MG63 (cell line): ENCODE measurements at regions not wholly inside any gene's neighbourhood (a gene's known extent, or its start where the extent isn't known, plus 50 kb on each side); places are given as distances from the start of the nearest gene placed in this dataset.
"Not testable (repeated sequence)": the region's sequence is repeated elsewhere in the genome, so short reads cannot be mapped to it uniquely, and the experiment has no call there.

Experiments used
- DNase-seq: peaks from one replicate; pipeline ENCODE4 v3.0.0-alpha.2; 2020
- H3K27me3 ChIP-seq: fragments of 250-450 bp; sonication (Bioruptor Pico); 2 replicates; pipeline ENCODE4 v1.5.1; 2020; ENCODE audit warnings: mild to moderate bottlenecking, moderate library complexity
- H3K36me3 ChIP-seq: fragments of 250-450 bp; sonication (Bioruptor Pico); 2 replicates; pipeline ENCODE4 v1.5.1; 2020; ENCODE audit warnings: mild to moderate bottlenecking, moderate library complexity
- H3K4me3 ChIP-seq: fragments of 250-450 bp; sonication (Bioruptor Pico); 2 replicates; pipeline ENCODE4 v1.5.1; 2020; ENCODE audit warnings: mild to moderate bottlenecking, moderate library complexity
- H3K9me3 ChIP-seq: fragments of 250-450 bp; sonication (Bioruptor Pico); 2 replicates; pipeline ENCODE4 v1.5.1; 2020; ENCODE audit warnings: mild to moderate bottlenecking, moderate library complexity

GRCh38 chrX:148215726-148216125 is 234.6 kb downstream of the FMR1NB start:
- H3K9me3 ChIP-seq, result no peaks in the 10 kb centered on the region
- DNase-seq, result no peak
- no peaks in the 10 kb centered on the region for H3K27me3 ChIP-seq
- no peaks in the 10 kb centered on the region for H3K36me3 ChIP-seq
- H3K4me3 ChIP-seq, result no peak overlapping the region

- no peaks in the 10 kb centered on the region for H3K36me3 ChIP-seq
- no peaks in the 10 kb centered on the region for H3K27me3 ChIP-seq
- no peaks in the 10 kb centered on the region for H3K9me3 ChIP-seq
- no peak for DNase-seq
- no peak overlapping the region for H3K4me3 ChIP-seq
Observed at GRCh38 chrX:148223361-148223760, 242.2 kb downstream of the FMR1NB start.

- Histone ChIP-seq H3K9me3 (no peaks in the 10 kb centered on the region), H3K4me3 (no peak overlapping the region), H3K36me3 (no peaks in the 10 kb centered on the region), H3K27me3 (no peaks in the 10 kb centered on the region)
- DNase-seq, result no peak
Observed at GRCh38 chrX:148228521-148228920, 247.4 kb downstream of the FMR1NB start.

- no peak for DNase-seq
- Histone ChIP-seq H3K9me3 (no peaks in the 10 kb centered on the region), H3K4me3 (no peak overlapping the region), H3K36me3 (no peaks in the 10 kb centered on the region), H3K27me3 (no peaks in the 10 kb centered on the region)
Observed at GRCh38 chrX:148229801-148230303, 248.7 kb downstream of the FMR1NB start.

- no peaks in the 10 kb centered on the region for H3K27me3 ChIP-seq
- DNase-seq, result no peak
- no peak overlapping the region for H3K4me3 ChIP-seq
- H3K9me3 ChIP-seq, result no peaks in the 10 kb centered on the region
- no peaks in the 10 kb centered on the region for H3K36me3 ChIP-seq
Observed at GRCh38 chrX:148259990-148260389, 240.4 kb upstream of the AFF2 start.

- no peaks in the 10 kb centered on the region for H3K9me3 ChIP-seq
- no peak for DNase-seq
- H3K36me3 ChIP-seq, result no peaks in the 10 kb centered on the region
- H3K4me3 ChIP-seq, result no peak overlapping the region
- H3K27me3 ChIP-seq, result no peaks in the 10 kb centered on the region
Observed at GRCh38 chrX:148265829-148266228, 234.6 kb upstream of the AFF2 start.

GRCh38 chrX:148268673-148269072 is 231.7 kb upstream of the AFF2 start:
- Histone ChIP-seq H3K4me3 (no peak overlapping the region), H3K36me3 (no peaks in the 10 kb centered on the region), H3K27me3 (no peaks in the 10 kb centered on the region), H3K9me3 (no peaks in the 10 kb centered on the region)
- no peak for DNase-seq

GRCh38 chrX:148269513-148269912 is 230.9 kb upstream of the AFF2 start:
- H3K4me3 ChIP-seq, result no peak overlapping the region
- DNase-seq, result no peak
- no peaks in the 10 kb centered on the region for H3K36me3 ChIP-seq
- no peaks in the 10 kb centered on the region for H3K9me3 ChIP-seq
- H3K27me3 ChIP-seq, result no peaks in the 10 kb centered on the region

GRCh38 chrX:148270499-148270898 is 229.9 kb upstream of the AFF2 start:
- H3K36me3 ChIP-seq, result no peaks in the 10 kb centered on the region
- H3K9me3 ChIP-seq, result no peaks in the 10 kb centered on the region
- no peak for DNase-seq
- no peak overlapping the region for H3K4me3 ChIP-seq
- H3K27me3 ChIP-seq, result no peaks in the 10 kb centered on the region

- no peak overlapping the region for H3K4me3 ChIP-seq
- no peaks in the 10 kb centered on the region for H3K9me3 ChIP-seq
- no peaks in the 10 kb centered on the region for H3K36me3 ChIP-seq
- no peak for DNase-seq
- H3K27me3 ChIP-seq, result no peaks in the 10 kb centered on the region
Observed at GRCh38 chrX:148271263-148271662, 229.2 kb upstream of the AFF2 start.

GRCh38 chrX:148281920-148282319 is 218.5 kb upstream of the AFF2 start:
- Histone ChIP-seq H3K9me3 (no peaks in the 10 kb centered on the region), H3K27me3 (no peaks in the 10 kb centered on the region), H3K4me3 (no peak overlapping the region), H3K36me3 (no peaks in the 10 kb centered on the region)
- DNase-seq, result no peak

GRCh38 chrX:148282504-148282903 is 217.9 kb upstream of the AFF2 start:
- no peak for DNase-seq
- Histone ChIP-seq H3K27me3 (no peaks in the 10 kb centered on the region), H3K36me3 (no peaks in the 10 kb centered on the region), H3K4me3 (no peak overlapping the region), H3K9me3 (no peaks in the 10 kb centered on the region)

GRCh38 chrX:148284056-148284455 is 216.4 kb upstream of the AFF2 start:
- Histone ChIP-seq H3K36me3 (no peaks in the 10 kb centered on the region), H3K9me3 (no peaks in the 10 kb centered on the region), H3K27me3 (no peaks in the 10 kb centered on the region), H3K4me3 (no peak overlapping the region)
- DNase-seq, result no peak

- H3K27me3 ChIP-seq, result no peaks in the 10 kb centered on the region
- H3K36me3 ChIP-seq, result no peaks in the 10 kb centered on the region
Observed at GRCh38 chrX:148284821-148285220, 215.6 kb upstream of the AFF2 start.

GRCh38 chrX:148288451-148288850 is 212.0 kb upstream of the AFF2 start:
- no peaks in the 10 kb centered on the region for H3K9me3 ChIP-seq
- H3K36me3 ChIP-seq, result no peaks in the 10 kb centered on the region
- no peak for DNase-seq
- no peak overlapping the region for H3K4me3 ChIP-seq
- no peaks in the 10 kb centered on the region for H3K27me3 ChIP-seq

More at GRCh38 chrX:148284821-148285220, 215.6 kb upstream of the AFF2 start:
- no peak for DNase-seq
- no peaks in the 10 kb centered on the region for H3K9me3 ChIP-seq
- no peak overlapping the region for H3K4me3 ChIP-seq

GRCh38 chrX:148290041-148290440 is 210.4 kb upstream of the AFF2 start:
- no peaks in the 10 kb centered on the region for H3K27me3 ChIP-seq
- H3K9me3 ChIP-seq, result no peaks in the 10 kb centered on the region
- no peak overlapping the region for H3K4me3 ChIP-seq
- DNase-seq, result no peak
- no peaks in the 10 kb centered on the region for H3K36me3 ChIP-seq

- Histone ChIP-seq H3K27me3 (no peaks in the 10 kb centered on the region), H3K36me3 (no peaks in the 10 kb centered on the region), H3K4me3 (no peak overlapping the region), H3K9me3 (no peaks in the 10 kb centered on the region)
- no peak for DNase-seq
Observed at GRCh38 chrX:148290931-148291330, 209.5 kb upstream of the AFF2 start.

GRCh38 chrX:148298737-148299136 is 201.7 kb upstream of the AFF2 start:
- peak; percentile 49 for DNase-seq
- no peaks in the 10 kb centered on the region for H3K36me3 ChIP-seq
- no peaks in the 10 kb centered on the region for H3K27me3 ChIP-seq
- H3K9me3 ChIP-seq, result no peaks in the 10 kb centered on the region
- H3K4me3 ChIP-seq, result no peak overlapping the region

- H3K4me3 ChIP-seq, DNase-seq, H3K27me3 ChIP-seq, H3K9me3 ChIP-seq, H3K36me3 ChIP-seq: not testable (repeated sequence)
Observed at GRCh38 chrX:148305214-148305613, 195.2 kb upstream of the AFF2 start.
